Mesothelial cell of epicardium (in vitro differentiated cells): ENCODE measurements at regions not wholly inside any gene's neighbourhood (a gene's known extent, or its start where the extent isn't known, plus 50 kb on each side); places are given as distances from the start of the nearest gene placed in this dataset.

Experiments
- DNase-seq, 2 experiments: peaks; one replicate each; pipeline ENCODE4 v3.0.0; 2021; ENCODE audit warnings: low spot score in 2 of 2; ENCODE audit not compliant: unreplicated experiment in 2 of 2
- H3K27ac Mint-ChIP-seq: 2 replicates; pipeline ENCODE4 v1.8.0; 2021; ENCODE audit warnings: mixed read lengths
- H3K27me3 Mint-ChIP-seq: 2 replicates; pipeline ENCODE4 v1.8.0; 2021; ENCODE audit warnings: low read depth, mixed read lengths
- H3K36me3 Mint-ChIP-seq: 2 replicates; pipeline ENCODE4 v1.8.0; 2021; ENCODE audit warnings: mixed read lengths
- H3K4me1 Mint-ChIP-seq: 2 replicates; pipeline ENCODE4 v1.8.0; 2021; ENCODE audit warnings: mixed read lengths
- H3K4me3 Mint-ChIP-seq: 2 replicates; pipeline ENCODE4 v1.8.0; 2021; ENCODE audit warnings: mild to moderate bottlenecking, moderate library complexity, mixed read lengths
- H3K9me3 Mint-ChIP-seq: 2 replicates; pipeline ENCODE4 v1.8.0; 2021; ENCODE audit warnings: mixed read lengths
- CTCF ChIP-seq: fragments of 200-600 bp; sonication (generic); IDR thresholded peaks from one replicate; pipeline ENCODE4 v1.5.0; 2021; ENCODE audit warnings: antibody characterized with exemption; ENCODE audit not compliant: unreplicated experiment

DNA sequence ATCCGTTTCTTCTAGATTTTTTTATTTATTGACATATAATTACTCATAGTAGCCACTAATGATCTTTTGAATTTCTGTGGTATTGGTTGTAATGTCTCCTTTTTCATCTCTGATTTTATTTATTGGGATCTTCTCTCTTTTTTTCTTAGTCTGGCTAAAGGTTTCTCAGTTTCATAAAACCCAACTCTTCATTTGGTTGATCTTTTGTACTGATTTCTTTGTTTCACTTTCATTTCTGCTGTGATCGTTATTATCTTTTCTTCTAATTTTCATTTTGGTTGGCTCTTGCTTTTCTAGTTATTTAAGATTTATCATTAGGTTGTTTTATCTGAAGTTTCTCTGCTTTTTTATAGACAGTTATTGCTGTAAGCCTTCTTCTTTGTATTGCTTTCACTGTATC lies 463.6 kb upstream of the CRIM1 start:
- Mint-ChIP-seq H3K4me3 (no peak overlapping the region), H3K27ac (no peak overlapping the region), H3K4me1 (no peaks in the 10 kb centered on the region), H3K36me3 (no peaks in the 10 kb centered on the region), H3K27me3 (no peaks in the 10 kb centered on the region), H3K9me3 (peaks cover 10% of the 10 kb centered on the region)
- no peak for TF ChIP-seq CTCF
- no peak for DNase-seq

GRCh38 chr2:35891528-35891927 lies 464.1 kb upstream of the CRIM1 start:
- DNase-seq = no peak
- no peak overlapping the region for H3K27ac Mint-ChIP-seq
- TF ChIP-seq CTCF = no peak
- H3K4me1 Mint-ChIP-seq = no peaks in the 10 kb centered on the region
- H3K4me3 Mint-ChIP-seq = no peak overlapping the region
- H3K9me3 Mint-ChIP-seq = peaks cover 10% of the 10 kb centered on the region
- H3K27me3 Mint-ChIP-seq = no peaks in the 10 kb centered on the region
- no peaks in the 10 kb centered on the region for H3K36me3 Mint-ChIP-seq

DNA sequence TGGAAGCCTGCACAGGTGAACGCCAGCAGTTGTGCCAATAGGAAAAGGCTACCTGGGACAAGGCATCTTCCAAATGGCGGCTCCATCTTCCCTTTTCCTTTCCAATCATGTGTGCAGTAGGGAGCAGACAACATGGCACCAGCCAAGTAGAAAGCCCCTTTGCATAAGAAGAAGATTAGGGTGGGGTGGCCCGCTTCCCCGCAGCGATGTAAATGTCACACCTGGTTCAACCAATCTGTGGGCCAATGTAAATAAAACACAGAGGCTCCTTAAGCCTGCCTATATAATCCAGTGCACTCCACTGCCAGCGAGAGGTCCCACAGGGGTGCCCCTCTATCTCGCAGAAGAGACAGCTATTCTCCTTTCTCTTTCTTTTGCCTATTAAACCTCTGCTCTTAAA lies 468.4 kb upstream of the CRIM1 start:
- peaks cover 4% of the 10 kb centered on the region for H3K9me3 Mint-ChIP-seq
- no peaks in the 10 kb centered on the region for H3K27me3 Mint-ChIP-seq
- no peak overlapping the region for H3K27ac Mint-ChIP-seq
- no peaks in the 10 kb centered on the region for H3K4me1 Mint-ChIP-seq
- no peaks in the 10 kb centered on the region for H3K36me3 Mint-ChIP-seq
- TF ChIP-seq CTCF = no peak
- H3K4me3 Mint-ChIP-seq = no peak overlapping the region
- DNase-seq = no peak

GRCh38 chr2:35873921-35874320 lies 481.7 kb upstream of the CRIM1 start:
- Mint-ChIP-seq H3K36me3 (no peaks in the 10 kb centered on the region), H3K9me3 (no peaks in the 10 kb centered on the region), H3K27me3 (peaks cover 2% of the 10 kb centered on the region), H3K4me1 (no peaks in the 10 kb centered on the region), H3K4me3 (no peak overlapping the region), H3K27ac (no peak overlapping the region)
- no peak for DNase-seq
- TF ChIP-seq CTCF = no peak

GRCh38 chr2:35871672-35872071 lies 483.9 kb upstream of the CRIM1 start:
- H3K4me1 Mint-ChIP-seq = no peaks in the 10 kb centered on the region
- H3K4me3 Mint-ChIP-seq = no peak overlapping the region
- peaks cover 6% of the 10 kb centered on the region for H3K27me3 Mint-ChIP-seq
- no peaks in the 10 kb centered on the region for H3K9me3 Mint-ChIP-seq
- H3K27ac Mint-ChIP-seq = no peak overlapping the region
- H3K36me3 Mint-ChIP-seq = no peaks in the 10 kb centered on the region
- DNase-seq = no peak
- no peak for TF ChIP-seq CTCF

- no peak for TF ChIP-seq CTCF
- Mint-ChIP-seq H3K36me3 (no peaks in the 10 kb centered on the region), H3K9me3 (no peaks in the 10 kb centered on the region), H3K27ac (no peak overlapping the region), H3K4me3 (no peak overlapping the region), H3K27me3 (peaks cover 6% of the 10 kb centered on the region), H3K4me1 (no peaks in the 10 kb centered on the region)
- DNase-seq = no peak
Measured at GRCh38 chr2:35870713-35871112, 484.9 kb upstream of the CRIM1 start.
